ENCODE measurements at regions not wholly inside any gene's neighbourhood (a gene's known extent, or its start where the extent isn't known, plus 50 kb on each side); places are given as distances from the start of the nearest gene placed in this dataset.

DNA sequence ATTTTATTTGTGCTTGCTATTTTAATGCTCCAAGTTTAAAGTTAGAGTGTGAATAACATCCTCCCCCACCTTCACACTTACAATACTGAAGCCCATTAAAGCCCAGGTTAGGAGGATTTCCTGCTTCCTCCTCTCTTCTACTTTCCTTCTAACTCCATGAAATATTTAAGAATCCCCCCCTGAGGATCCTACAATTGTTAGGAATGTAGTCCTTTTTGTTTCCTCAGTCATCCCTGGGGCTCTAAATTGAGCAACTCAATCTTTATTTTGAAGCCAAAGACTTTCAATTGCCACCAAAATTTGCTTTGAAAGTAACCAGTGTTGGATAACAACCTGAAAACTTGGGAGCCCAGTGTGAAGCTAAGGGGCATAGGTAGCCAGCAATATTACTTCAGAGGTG lies 276.9 kb downstream of the FAM47A start:
- Histone ChIP-seq H2AK5ac (ENCODE audit: low read depth, low read length) (no peak overlapping the region), H3K27ac (ENCODE audit: insufficient read depth, low read length) (no peak overlapping the region), H3K9me3 (ENCODE audit: control insufficient read depth, insufficient read depth, low read length) (no peaks in the 10 kb centered on the region), H3K56ac (ENCODE audit: extremely low read depth, insufficient read depth, low read length) (no peak overlapping the region), H4K20me1 (ENCODE audit: insufficient read depth, low read length) (no peaks in the 10 kb centered on the region), H4K91ac (ENCODE audit: insufficient read depth, low read depth, low read length) (no peak overlapping the region), H3K9ac (ENCODE audit: low read depth, low read length) (no peak overlapping the region), H3K18ac (ENCODE audit: low read depth, low read length) (no peak overlapping the region), H3K9me1 (ENCODE audit: insufficient read depth, low read length) (no peaks in the 10 kb centered on the region), H2AK9ac (replicated peaks; ENCODE audit: low read depth, low read length, poor library complexity) (no peak overlapping the region), H3K27me3 (ENCODE audit: control insufficient read depth, insufficient read depth, low read length) (no peaks in the 10 kb centered on the region), H2BK120ac (ENCODE audit: low read depth, low read length) (no peak overlapping the region), H2BK15ac (ENCODE audit: low read depth, low read length) (no peak overlapping the region), H3K79me1 (ENCODE audit: low read depth in 1 of 2, low read length in 2 of 2) (no peaks in the 10 kb centered on the region), H3K4me1 (ENCODE audit: control insufficient read depth, insufficient read depth, low read length) (no peaks in the 10 kb centered on the region), H2BK5ac (ENCODE audit: low read depth, low read length, poor library complexity, severe bottlenecking) (no peak overlapping the region), H3K36me3 (ENCODE audit: control insufficient read depth, insufficient read depth, low read length) (no peaks in the 10 kb centered on the region), H4K8ac (ENCODE audit: low read depth in 2 of 2, low read length in 2 of 2) (no peak overlapping the region), H3K4ac (ENCODE audit: low read depth, low read length) (no peak overlapping the region), H2BK20ac (ENCODE audit: low read depth, low read length) (no peak overlapping the region), H4K5ac (ENCODE audit: low read depth, low read length) (no peak overlapping the region), H3K23ac (ENCODE audit: low read depth, low read length) (no peak overlapping the region), H3K4me3 (ENCODE audit: insufficient read depth, low read depth, low read length) (no peak overlapping the region), H3K4me2 (ENCODE audit: low read depth, low read length) (no peak overlapping the region), H3K14ac (replicated peaks; ENCODE audit: low read depth, low read length) (no peak overlapping the region), H2AFZ (replicated peaks; ENCODE audit: low read length, poor library complexity) (no peak overlapping the region)
- ChIA-PET CTCF (no interaction called here), POLR2A (ENCODE audit: unreplicated experiment) (no interaction called here)
- in situ Hi-C loops (cut with MboI; ENCODE audit: low sequenced_read_pairs) (no loop called here), dilution Hi-C loops (cut with HindIII; ENCODE audit: low sequenced_read_pairs, unreplicated experiment) (no loop called here), intact Hi-C loops (cut with micrococcal nuclease) (no loop called here)
- no TSS peak for BruUV-seq (replicated peaks)
- no peak for TF ChIP-seq CHD1 (IDR thresholded peaks at IDR 0.05; ENCODE audit: low read depth, low read length)
- no peak for TF ChIP-seq SMC3 (IDR thresholded peaks at IDR 0.05; ENCODE audit: low read depth, low read length)
- no peak for TF ChIP-seq MXI1 (IDR thresholded peaks at IDR 0.05; ENCODE audit: borderline replicate concordance, low read depth, low read length)
- TF ChIP-seq FOS (IDR thresholded peaks at IDR 0.05; ENCODE audit: low read depth, low read length) = no peak
- TF ChIP-seq MAZ (IDR thresholded peaks at IDR 0.05; ENCODE audit: borderline replicate concordance, low read depth, low read length) = no peak
- no peak for TF ChIP-seq NFE2L2 (IDR thresholded peaks at IDR 0.05; ENCODE audit: low read depth, low read length)
- no peak for TF ChIP-seq MAFK (IDR thresholded peaks at IDR 0.05; ENCODE audit: low read depth, low read length)
- TF ChIP-seq USF2 (IDR thresholded peaks at IDR 0.05; ENCODE audit: low read depth, low read length) = no peak
- no peak for TF ChIP-seq RCOR1 (IDR thresholded peaks at IDR 0.05; ENCODE audit: insufficient replicate concordance, low read length)
- no peak for TF ChIP-seq BHLHE40 (IDR thresholded peaks at IDR 0.05; ENCODE audit: low read depth, low read length)
- TF ChIP-seq, protein P1, sequence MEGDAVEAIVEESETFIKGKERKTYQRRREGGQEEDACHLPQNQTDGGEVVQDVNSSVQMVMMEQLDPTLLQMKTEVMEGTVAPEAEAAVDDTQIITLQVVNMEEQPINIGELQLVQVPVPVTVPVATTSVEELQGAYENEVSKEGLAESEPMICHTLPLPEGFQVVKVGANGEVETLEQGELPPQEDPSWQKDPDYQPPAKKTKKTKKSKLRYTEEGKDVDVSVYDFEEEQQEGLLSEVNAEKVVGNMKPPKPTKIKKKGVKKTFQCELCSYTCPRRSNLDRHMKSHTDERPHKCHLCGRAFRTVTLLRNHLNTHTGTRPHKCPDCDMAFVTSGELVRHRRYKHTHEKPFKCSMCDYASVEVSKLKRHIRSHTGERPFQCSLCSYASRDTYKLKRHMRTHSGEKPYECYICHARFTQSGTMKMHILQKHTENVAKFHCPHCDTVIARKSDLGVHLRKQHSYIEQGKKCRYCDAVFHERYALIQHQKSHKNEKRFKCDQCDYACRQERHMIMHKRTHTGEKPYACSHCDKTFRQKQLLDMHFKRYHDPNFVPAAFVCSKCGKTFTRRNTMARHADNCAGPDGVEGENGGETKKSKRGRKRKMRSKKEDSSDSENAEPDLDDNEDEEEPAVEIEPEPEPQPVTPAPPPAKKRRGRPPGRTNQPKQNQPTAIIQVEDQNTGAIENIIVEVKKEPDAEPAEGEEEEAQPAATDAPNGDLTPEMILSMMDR (conservative IDR thresholded peaks at IDR 0.05; ENCODE audit: low read depth, low read length) = no peak
- no peak for TF ChIP-seq POLR2A (IDR thresholded peaks at IDR 0.05; ENCODE audit: low read depth, low read length)
- no peak for TF ChIP-seq RAD21 (IDR thresholded peaks at IDR 0.05; ENCODE audit: low read length)
- no peak for TF ChIP-seq RFX5 (IDR thresholded peaks at IDR 0.05; ENCODE audit: low read depth, low read length)
- ATAC-seq (ENCODE audit: low read depth) = no peak
- no peak for DNase-seq

Measured in IMR-90 (cell line).